ENCODE measurements at regions not wholly inside any gene's neighbourhood (a gene's known extent, or its start where the extent isn't known, plus 50 kb on each side); places are given as distances from the start of the nearest gene placed in this dataset.

DNA sequence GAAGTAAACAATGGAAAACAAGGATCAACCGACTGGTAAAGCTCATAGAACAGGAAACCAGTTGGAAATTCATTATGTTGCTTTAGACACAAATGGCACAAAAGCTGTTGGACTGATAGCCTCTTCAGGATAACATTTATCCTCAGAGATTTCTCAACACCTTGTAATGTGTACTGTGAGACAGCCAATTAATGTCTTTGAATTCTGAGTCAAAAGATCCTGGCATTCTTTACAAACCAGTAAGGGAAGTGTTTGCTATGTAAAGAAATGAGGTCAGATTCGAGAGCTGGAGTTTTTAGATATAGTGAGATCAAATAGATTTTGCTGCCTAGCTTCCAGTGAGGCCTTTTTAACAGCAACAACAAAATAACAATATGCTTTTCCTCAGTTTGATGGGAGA, 439.2 kb downstream of the C6orf118 start:
- TF ChIP-seq CTCF (IDR thresholded peaks at IDR 0.05; ENCODE audit: insufficient read depth, low read depth, low read length) (no peak), EZH2 (IDR thresholded peaks at IDR 0.05; ENCODE audit: insufficient read depth, low read length) (no peak)
